ENCODE measurements at regions not wholly inside any gene's neighbourhood (a gene's known extent, or its start where the extent isn't known, plus 50 kb on each side); places are given as distances from the start of the nearest gene placed in this dataset.

GRCh38 chr18:46425511-46425910 is 231.5 kb downstream of the LOXHD1 start (continued):
- no peak for TF ChIP-seq PATZ1 (CRISPR knock-in tag; IDR thresholded peaks at IDR 0.05; ENCODE audit: borderline replicate concordance)

- TF ChIP-seq POU6F1 (CRISPR knock-in tag; IDR thresholded peaks at IDR 0.05; ENCODE audit: borderline replicate concordance, low read depth) (no peak), PPARA (CRISPR knock-in tag; IDR thresholded peaks at IDR 0.05; ENCODE audit: borderline replicate concordance) (no peak), CSRNP3 (CRISPR knock-in tag; IDR thresholded peaks at IDR 0.05) (no peak), ZNF70 (CRISPR knock-in tag; IDR thresholded peaks at IDR 0.05) (no peak), CSDC2 (CRISPR knock-in tag; IDR thresholded peaks at IDR 0.05) (no peak), TCF4 (CRISPR knock-in tag; IDR thresholded peaks at IDR 0.05; ENCODE audit: borderline replicate concordance) (no peak), GLIS3 (CRISPR knock-in tag; IDR thresholded peaks at IDR 0.05) (no peak), TOX (CRISPR knock-in tag; IDR thresholded peaks at IDR 0.05; ENCODE audit: borderline replicate concordance) (no peak), CREB5 (CRISPR knock-in tag; IDR thresholded peaks at IDR 0.05; ENCODE audit: low read depth) (no peak), ZFP30 (CRISPR knock-in tag; IDR thresholded peaks at IDR 0.05) (no peak), ZNF565 (CRISPR knock-in tag; conservative IDR thresholded peaks at IDR 0.05; ENCODE audit: low read depth) (no peak), PATZ1 (CRISPR knock-in tag; IDR thresholded peaks at IDR 0.05; ENCODE audit: borderline replicate concordance) (no peak), ESRRG (CRISPR knock-in tag; IDR thresholded peaks at IDR 0.05) (no peak), TSHZ2 (CRISPR knock-in tag; IDR thresholded peaks at IDR 0.05) (no peak), BACH2 (CRISPR knock-in tag; IDR thresholded peaks at IDR 0.05; ENCODE audit: borderline replicate concordance) (no peak), ZC3H10 (CRISPR knock-in tag; IDR thresholded peaks at IDR 0.05) (no peak), OSR1 (CRISPR knock-in tag; IDR thresholded peaks at IDR 0.05) (no peak), RARB (CRISPR knock-in tag; IDR thresholded peaks at IDR 0.05) (no peak), ZNF8 (CRISPR knock-in tag; IDR thresholded peaks at IDR 0.05) (no peak), ISL1 (CRISPR knock-in tag; IDR thresholded peaks at IDR 0.05) (no peak)
- no peak for ATAC-seq
Observed at GRCh38 chr18:46426021-46426678, 230.9 kb downstream of the LOXHD1 start.

Data from SK-N-SH treated with all-trans-retinoic acid at 6 μM for 48 hours (cell line).